Adrenal gland (tissue), 5 donors: ENCODE measurements at regions not wholly inside any gene's neighbourhood (a gene's known extent, or its start where the extent isn't known, plus 50 kb on each side); places are given as distances from the start of the nearest gene placed in this dataset.

Experiments used
- CTCF ChIP-seq, 6 experiments: fragments of 450-650 bp in 4 of 6; fragments of 200-600 bp in 2 of 6; sonication (generic) in 1 of 6; IDR thresholded peaks; 1 replicate in 5 of 6; 2 replicates in 1 of 6; pipeline versions ENCODE4 v1.5.1 to v1.8.0; 2016 to 2021; ENCODE audit warnings: antibody characterized with exemption in 6 of 6, mild to moderate bottlenecking in 2 of 6, moderate library complexity in 1 of 6
- POLR2A ChIP-seq, 2 donors: fragments of 450-650 bp; IDR thresholded peaks; one replicate each; pipeline ENCODE4 v1.6.1; 2017; ENCODE audit warnings: antibody characterized with exemption in 2 of 2, mild to moderate bottlenecking in 2 of 2, moderate library complexity in 1 of 2
- donor health status: DM: no; HTN: no; CAD: no.

- no peak for TF ChIP-seq POLR2A (IDR thresholded peaks at IDR 0.05)
- no peak for TF ChIP-seq CTCF (IDR thresholded peaks at IDR 0.05)
Observed at GRCh38 chr16:73150786-73151185, 102.9 kb upstream of the ZFHX3 start.
